Neural cell (in vitro differentiated cells): ENCODE measurements at regions not wholly inside any gene's neighbourhood (a gene's known extent, or its start where the extent isn't known, plus 50 kb on each side); places are given as distances from the start of the nearest gene placed in this dataset.

Source experiments
- H2AFZ ChIP-seq: fragments of 200-600, 300-800 bp; sonication (generic), shearing (Covaris generic); 2 replicates; pipeline ENCODE4 v1.6.0; 2014; ENCODE audit warnings: low read depth, mild to moderate bottlenecking, antibody characterized with exemption, low read length, moderate library complexity
- H3F3A ChIP-seq: fragments of 200-600 bp; shearing (Covaris generic); 2 replicates; pipeline ENCODE4 v1.6.1; 2016; ENCODE audit warnings: mild to moderate bottlenecking, moderate library complexity, mixed read lengths, antibody characterized with exemption, low read length; ENCODE audit not compliant: insufficient read depth, poor library complexity, severe bottlenecking
- H3K27ac ChIP-seq: fragments of 200-600, 300-800 bp; sonication (generic), shearing (Covaris generic); 2 replicates; pipeline ENCODE4 v1.5.1; 2014; ENCODE audit warnings: mild to moderate bottlenecking, low read length, moderate library complexity
- H3K27me3 ChIP-seq: fragments of 300-800, 200-600 bp; sonication (generic), shearing (Covaris generic); 2 replicates; pipeline ENCODE4 v1.6.0; 2014; ENCODE audit warnings: mild to moderate bottlenecking, low read depth, low read length, moderate library complexity; ENCODE audit not compliant: insufficient read depth
- H3K36me3 ChIP-seq: fragments of 300-800, 200-600 bp; sonication (generic), shearing (Covaris generic); 2 replicates; pipeline ENCODE4 v1.5.1; 2014; ENCODE audit warnings: mild to moderate bottlenecking, antibody characterized with exemption, low read length, moderate library complexity; ENCODE audit not compliant: insufficient read depth
- H3K4me2 ChIP-seq: fragments of 300-800, 200-600 bp; sonication (generic), shearing (Covaris generic); 2 replicates; pipeline ENCODE4 v1.6.0; 2014; ENCODE audit warnings: mild to moderate bottlenecking, low read length
- H3K4me3 ChIP-seq: fragments of 300-800, 200-600 bp; sonication (generic), shearing (Covaris generic); 2 replicates; pipeline ENCODE4 v1.5.1; 2014; ENCODE audit warnings: mild to moderate bottlenecking, low read length, moderate library complexity
- H3K79me2 ChIP-seq: fragments of 200-600 bp; shearing (Covaris generic); replicated peaks from 2 replicates; pipeline ENCODE4 v1.6.0; 2014; ENCODE audit warnings: mild to moderate bottlenecking, low read length, moderate library complexity; ENCODE audit not compliant: insufficient read depth
- H3K9ac ChIP-seq: fragments of 300-800, 200-600 bp; sonication (generic), shearing (Covaris generic); 2 replicates; pipeline ENCODE4 v1.6.1; 2016; ENCODE audit warnings: mild to moderate bottlenecking, low read length, mixed read lengths
- H3K9me2 ChIP-seq: fragments of 200-600 bp; shearing (Covaris generic); 2 replicates; pipeline ENCODE4 v1.6.1; 2016; ENCODE audit warnings: mild to moderate bottlenecking, low read length, mixed read lengths; ENCODE audit not compliant: insufficient read depth
- H3K9me3 ChIP-seq: fragments of 200-600, 300-800 bp; sonication (generic), shearing (Covaris generic); 2 replicates; pipeline ENCODE4 v1.6.1; 2016; ENCODE audit warnings: mild to moderate bottlenecking, mixed run types, low read length, moderate library complexity, mixed read lengths
- H4K20me1 ChIP-seq: fragments of 200-600 bp; shearing (Covaris generic); 2 replicates; pipeline ENCODE4 v1.6.1; 2016; ENCODE audit warnings: mild to moderate bottlenecking, mixed run types; ENCODE audit not compliant: insufficient read depth
- EP300 ChIP-seq: fragments of 450-650 bp; conservative IDR thresholded peaks from 2 replicates; pipeline ENCODE4 v1.6.1; 2014; ENCODE audit warnings: antibody characterized with exemption, mild to moderate bottlenecking, moderate library complexity; ENCODE audit not compliant: poor library complexity, severe bottlenecking
- EZH2 ChIP-seq: fragments of 200-600, 300-800 bp; shearing (Covaris generic), sonication (generic); IDR thresholded peaks from 2 replicates; pipeline ENCODE4 v1.6.1; 2014; ENCODE audit warnings: antibody characterized with exemption, low read length, borderline replicate concordance, mild to moderate bottlenecking; ENCODE audit not compliant: insufficient read depth, poor library complexity, severe bottlenecking
- MXI1 ChIP-seq: fragments of 450-650 bp; conservative IDR thresholded peaks from 2 replicates; pipeline ENCODE4 v1.6.1; 2014; ENCODE audit warnings: antibody characterized with exemption, mild to moderate bottlenecking; ENCODE audit not compliant: poor library complexity, severe bottlenecking
- POLR2AphosphoS5 ChIP-seq: IDR thresholded peaks from 2 replicates; pipeline ENCODE4 v1.6.1; 2012
- RAD21 ChIP-seq: fragments of 450-650 bp; conservative IDR thresholded peaks from 2 replicates; pipeline ENCODE4 v1.6.1; 2014; ENCODE audit warnings: antibody characterized with exemption, mild to moderate bottlenecking, moderate library complexity
- REST ChIP-seq: IDR thresholded peaks from 2 replicates; pipeline ENCODE4 v1.6.1; 2012; ENCODE audit warnings: borderline replicate concordance
- SMC3 ChIP-seq: fragments of 450-650 bp; conservative IDR thresholded peaks from 2 replicates; pipeline ENCODE4 v1.6.1; 2014; ENCODE audit warnings: antibody characterized with exemption, mild to moderate bottlenecking, moderate library complexity; ENCODE audit not compliant: poor library complexity
- TAF1 ChIP-seq: IDR thresholded peaks from 2 replicates; pipeline ENCODE4 v1.6.1; 2012; ENCODE audit warnings: low read depth
- TF ChIP-seq, protein P1 (sequence below): fragments of 450-650 bp; IDR thresholded peaks from 2 replicates; pipeline ENCODE4 v1.5.1; 2014; ENCODE audit warnings: antibody characterized with exemption, mild to moderate bottlenecking, moderate library complexity; ENCODE audit not compliant: poor library complexity, severe bottlenecking

- Histone ChIP-seq H3K9me2 (no peaks in the 10 kb centered on the region), H3K27me3 (no peaks in the 10 kb centered on the region), H3K4me2 (no peak overlapping the region), H3F3A (no peaks in the 10 kb centered on the region), H3K4me3 (no peak overlapping the region), H3K79me2 (no peaks in the 10 kb centered on the region), H2AFZ (no peak overlapping the region), H3K9me3 (no peaks in the 10 kb centered on the region), H3K9ac (no peak overlapping the region), H3K36me3 (no peaks in the 10 kb centered on the region), H3K27ac (no peak overlapping the region), H4K20me1 (no peaks in the 10 kb centered on the region)
- no peak for TF ChIP-seq TAF1
Observed at GRCh38 chr3:161893972-161894371, 397.4 kb downstream of the OTOL1 start.

DNA sequence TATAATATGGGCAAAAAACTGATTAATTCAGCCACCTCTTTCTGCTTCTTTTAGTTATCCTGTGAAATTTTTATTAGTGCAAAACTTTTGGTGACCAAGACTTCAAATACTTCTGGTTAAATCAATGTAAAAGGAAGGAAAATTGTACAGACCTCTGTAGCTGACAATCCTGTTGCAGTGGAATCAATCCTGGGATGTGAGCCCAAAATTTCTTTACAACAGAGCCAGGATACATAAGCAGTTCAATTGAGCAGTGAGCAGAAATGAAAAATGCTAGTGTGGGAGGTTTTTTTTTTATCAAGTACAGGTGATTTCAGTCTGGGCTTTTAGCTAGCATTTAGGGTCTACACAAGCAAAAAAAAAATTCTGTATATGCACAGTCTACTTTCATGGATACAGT, 398.0 kb downstream of the OTOL1 start:
- Histone ChIP-seq H3K9ac (no peak overlapping the region), H3K79me2 (no peaks in the 10 kb centered on the region), H3F3A (no peaks in the 10 kb centered on the region), H3K36me3 (no peaks in the 10 kb centered on the region), H2AFZ (no peak overlapping the region), H3K9me2 (no peaks in the 10 kb centered on the region), H3K4me2 (no peak overlapping the region), H3K27ac (no peak overlapping the region), H3K4me3 (no peak overlapping the region), H3K9me3 (no peaks in the 10 kb centered on the region), H3K27me3 (no peaks in the 10 kb centered on the region), H4K20me1 (no peaks in the 10 kb centered on the region)
- no peak for TF ChIP-seq EZH2
- no peak for TF ChIP-seq EP300
- no peak for TF ChIP-seq POLR2AphosphoS5
- no peak for TF ChIP-seq REST
- TF ChIP-seq, protein P1, sequence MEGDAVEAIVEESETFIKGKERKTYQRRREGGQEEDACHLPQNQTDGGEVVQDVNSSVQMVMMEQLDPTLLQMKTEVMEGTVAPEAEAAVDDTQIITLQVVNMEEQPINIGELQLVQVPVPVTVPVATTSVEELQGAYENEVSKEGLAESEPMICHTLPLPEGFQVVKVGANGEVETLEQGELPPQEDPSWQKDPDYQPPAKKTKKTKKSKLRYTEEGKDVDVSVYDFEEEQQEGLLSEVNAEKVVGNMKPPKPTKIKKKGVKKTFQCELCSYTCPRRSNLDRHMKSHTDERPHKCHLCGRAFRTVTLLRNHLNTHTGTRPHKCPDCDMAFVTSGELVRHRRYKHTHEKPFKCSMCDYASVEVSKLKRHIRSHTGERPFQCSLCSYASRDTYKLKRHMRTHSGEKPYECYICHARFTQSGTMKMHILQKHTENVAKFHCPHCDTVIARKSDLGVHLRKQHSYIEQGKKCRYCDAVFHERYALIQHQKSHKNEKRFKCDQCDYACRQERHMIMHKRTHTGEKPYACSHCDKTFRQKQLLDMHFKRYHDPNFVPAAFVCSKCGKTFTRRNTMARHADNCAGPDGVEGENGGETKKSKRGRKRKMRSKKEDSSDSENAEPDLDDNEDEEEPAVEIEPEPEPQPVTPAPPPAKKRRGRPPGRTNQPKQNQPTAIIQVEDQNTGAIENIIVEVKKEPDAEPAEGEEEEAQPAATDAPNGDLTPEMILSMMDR = no peak
- no peak for TF ChIP-seq RAD21
- TF ChIP-seq SMC3 = no peak
- no peak for TF ChIP-seq TAF1
- no peak for TF ChIP-seq MXI1

GRCh38 chr3:161905520-161906132, 409.0 kb downstream of the OTOL1 start:
- Histone ChIP-seq H3K36me3 (no peaks in the 10 kb centered on the region), H3K4me3 (no peak overlapping the region), H4K20me1 (no peaks in the 10 kb centered on the region), H3K4me2 (no peak overlapping the region), H3K79me2 (no peaks in the 10 kb centered on the region), H3K9ac (no peak overlapping the region), H3K27ac (no peak overlapping the region), H2AFZ (no peak overlapping the region), H3K9me3 (no peaks in the 10 kb centered on the region), H3K9me2 (no peaks in the 10 kb centered on the region), H3F3A (no peaks in the 10 kb centered on the region), H3K27me3 (no peaks in the 10 kb centered on the region)
- TF ChIP-seq EZH2 (no peak), REST (no peak), TAF1 (no peak), SMC3 (no peak), POLR2AphosphoS5 (no peak), RAD21 (no peak)
- TF ChIP-seq, protein P1 = no peak
